Activated CD4-positive, alpha-beta T cell treated with anti-CD3 and anti-CD28 coated beads, Interleukin-2, amount 50 U/mL, for 4 hours (primary cell): ENCODE measurements at regions not wholly inside any gene's neighbourhood (a gene's known extent, or its start where the extent isn't known, plus 50 kb on each side); places are given as distances from the start of the nearest gene placed in this dataset.
"Not testable (repeated sequence)": the region's sequence is repeated elsewhere in the genome, so short reads cannot be mapped to it uniquely, and the experiment has no call there.

ENCODE experiments used
- DNase-seq, 2 experiments: peaks; one replicate each; pipeline ENCODE4 v3.0.0-alpha.2; 2020

- DNase-seq, result no peak
These were observed 90.2 kb upstream of the ERCC4 start for GRCh38 chr16:13829697-13830299.

DNA sequence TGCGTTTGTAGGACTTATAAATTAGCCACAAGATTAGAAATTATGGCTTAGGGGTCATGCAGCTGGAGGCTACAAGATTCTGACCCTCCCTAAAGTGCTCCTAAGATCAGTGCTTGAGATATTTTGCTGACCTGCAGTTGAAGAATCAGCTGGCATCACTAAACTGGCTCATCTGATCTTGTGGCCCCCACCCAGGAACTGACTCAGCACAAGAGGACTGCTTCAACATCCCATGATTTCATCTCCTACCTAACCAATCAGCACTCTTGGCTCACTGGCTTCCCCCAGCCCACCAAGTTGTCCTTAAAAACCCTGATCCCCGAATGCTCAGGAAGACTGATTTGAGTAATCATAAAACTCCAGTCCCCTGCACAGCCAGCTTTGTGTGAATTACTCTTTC lies 86.4 kb upstream of the ERCC4 start:
- DNase-seq, result no peak

DNA sequence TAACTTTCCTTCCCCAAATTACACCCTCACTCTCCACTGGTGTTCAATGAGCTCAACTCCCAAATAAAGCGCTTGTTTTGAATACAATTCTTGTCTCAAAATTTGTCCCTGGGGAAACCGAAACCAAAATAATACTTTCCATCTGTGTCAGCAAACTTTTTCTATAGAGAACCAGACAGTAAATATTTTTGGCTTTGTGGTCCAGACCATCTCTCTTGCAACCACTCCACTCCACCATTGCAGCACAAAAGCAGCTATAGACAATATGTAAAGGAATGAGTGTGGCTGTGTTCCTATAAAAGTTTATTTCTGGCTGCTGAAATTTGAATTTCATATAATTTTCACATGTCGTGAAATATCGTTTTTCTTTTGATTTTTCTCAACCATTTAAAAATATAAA lies 84.6 kb upstream of the ERCC4 start:
- no peak for DNase-seq

GRCh38 chr16:13835935-13836730 lies 83.8 kb upstream of the ERCC4 start:
- no peak for DNase-seq

DNA sequence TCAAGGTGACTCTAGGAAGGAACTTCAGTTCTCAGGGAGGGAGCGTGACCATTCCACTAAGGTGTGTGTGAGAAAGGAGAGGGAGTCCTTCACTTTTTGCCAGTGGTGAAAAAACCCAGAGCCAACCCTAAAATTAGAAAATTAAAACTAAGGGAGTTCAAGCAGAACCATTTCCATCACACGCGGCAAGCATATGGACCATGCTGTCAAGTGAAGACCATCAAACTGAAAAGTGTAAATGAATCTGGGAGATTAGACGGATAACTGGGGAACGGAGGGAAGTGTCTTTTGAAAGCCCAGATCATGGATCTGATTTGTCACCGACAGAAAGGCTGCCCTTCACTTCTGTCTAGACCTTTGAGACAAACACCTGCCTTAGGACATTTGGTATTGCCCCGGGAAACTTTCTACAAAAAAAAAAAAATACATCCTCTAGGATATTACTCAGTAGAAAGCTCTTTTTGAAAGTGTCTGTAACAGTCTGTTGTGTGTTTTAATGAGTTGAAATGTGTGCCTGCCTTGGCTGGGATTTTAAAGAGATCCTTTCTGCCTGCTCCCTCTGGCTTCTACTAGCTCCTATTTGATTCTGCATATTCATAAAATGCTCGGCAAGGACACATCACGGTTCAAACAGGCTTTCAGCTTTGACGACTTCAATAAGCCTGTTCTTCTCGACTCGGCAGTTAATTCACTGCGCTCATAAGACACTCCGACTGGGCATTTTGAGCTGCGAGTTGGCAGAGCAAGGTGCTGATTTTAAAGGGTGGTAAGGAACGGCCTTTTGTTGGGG lies 81.4 kb upstream of the ERCC4 start:
- no peak for DNase-seq

DNA sequence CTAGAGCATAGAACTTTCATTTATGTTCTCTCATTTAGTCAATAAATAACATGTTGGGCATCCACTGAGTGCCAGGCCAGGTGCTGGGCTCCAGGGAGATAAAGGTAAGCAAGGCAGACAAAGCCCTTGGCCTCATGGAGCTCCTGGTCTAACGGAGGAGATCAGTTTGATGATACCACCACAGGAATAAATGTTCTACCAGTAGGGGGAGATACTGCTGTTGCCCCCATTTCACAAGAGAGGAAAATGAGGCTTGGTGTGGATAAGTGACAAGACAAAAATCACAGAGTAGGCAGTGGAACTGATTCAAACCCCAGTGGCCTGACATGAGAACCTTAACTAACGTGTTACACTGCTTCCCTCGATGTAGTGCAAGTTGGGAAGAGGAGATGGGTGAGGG lies 80.4 kb upstream of the ERCC4 start:
- no peak for DNase-seq

- DNase-seq, result no peak
These were observed 74.7 kb upstream of the ERCC4 start for GRCh38 chr16:13845232-13845631.

- no peak for DNase-seq
These were observed 71.2 kb upstream of the ERCC4 start for GRCh38 chr16:13848795-13849194.

DNA sequence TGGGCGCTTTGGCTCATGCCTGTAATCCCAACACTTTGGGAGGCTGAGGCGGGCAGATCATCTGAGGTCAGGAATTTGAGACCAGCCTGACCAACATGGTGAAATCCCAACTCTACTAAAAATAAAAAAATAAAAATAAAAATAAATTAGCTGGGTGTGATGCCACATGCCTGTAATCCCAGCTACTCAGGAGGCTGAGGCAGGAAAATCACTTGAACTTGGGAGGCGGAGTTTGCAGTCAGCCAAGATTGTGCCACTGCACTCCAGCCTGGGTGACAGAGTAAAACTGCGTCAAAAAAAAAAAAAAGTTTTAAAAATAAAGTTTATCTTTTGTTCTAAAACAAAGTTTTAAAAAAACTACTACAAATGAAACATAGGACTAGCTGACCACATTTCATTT lies 69.8 kb upstream of the ERCC4 start:
- not testable (repeated sequence) for DNase-seq

- no peak for DNase-seq
These were observed 67.1 kb upstream of the ERCC4 start for GRCh38 chr16:13852827-13853226.

GRCh38 chr16:13856398-13856797 lies 63.6 kb upstream of the ERCC4 start:
- no peak for DNase-seq

DNA sequence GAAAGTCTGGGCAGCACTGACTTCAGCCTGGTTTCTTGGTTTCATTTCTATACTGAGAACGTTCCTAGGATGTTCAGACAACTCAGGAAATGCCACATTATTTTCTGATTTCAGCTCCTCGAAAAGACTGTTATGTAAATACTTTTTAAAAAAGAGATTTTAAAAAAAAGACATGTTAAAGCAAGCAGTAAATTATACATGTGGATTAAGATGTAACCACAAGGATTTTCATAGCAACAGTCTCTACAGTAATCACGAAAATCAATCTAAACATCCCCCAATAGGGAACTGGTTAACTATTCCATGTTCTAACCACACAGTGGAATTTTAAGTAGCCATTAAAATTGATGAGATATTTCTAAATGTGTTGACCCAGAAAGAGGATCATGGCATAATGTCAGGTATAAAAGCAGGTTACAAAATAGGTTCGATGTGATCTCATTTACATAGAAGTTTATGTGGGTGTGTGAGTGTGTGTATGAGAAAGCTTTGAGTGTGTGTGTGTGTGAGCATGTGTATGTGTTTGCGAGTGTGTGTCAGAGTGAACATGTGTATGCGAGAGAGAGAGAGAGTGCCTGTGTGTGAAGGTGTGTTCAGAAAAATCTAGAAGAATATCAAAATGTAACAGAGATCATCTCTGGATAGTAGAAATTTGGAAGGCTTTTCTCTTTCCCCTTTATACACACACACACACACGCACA lies 63.0 kb upstream of the ERCC4 start:
- DNase-seq, result no peak

DNA sequence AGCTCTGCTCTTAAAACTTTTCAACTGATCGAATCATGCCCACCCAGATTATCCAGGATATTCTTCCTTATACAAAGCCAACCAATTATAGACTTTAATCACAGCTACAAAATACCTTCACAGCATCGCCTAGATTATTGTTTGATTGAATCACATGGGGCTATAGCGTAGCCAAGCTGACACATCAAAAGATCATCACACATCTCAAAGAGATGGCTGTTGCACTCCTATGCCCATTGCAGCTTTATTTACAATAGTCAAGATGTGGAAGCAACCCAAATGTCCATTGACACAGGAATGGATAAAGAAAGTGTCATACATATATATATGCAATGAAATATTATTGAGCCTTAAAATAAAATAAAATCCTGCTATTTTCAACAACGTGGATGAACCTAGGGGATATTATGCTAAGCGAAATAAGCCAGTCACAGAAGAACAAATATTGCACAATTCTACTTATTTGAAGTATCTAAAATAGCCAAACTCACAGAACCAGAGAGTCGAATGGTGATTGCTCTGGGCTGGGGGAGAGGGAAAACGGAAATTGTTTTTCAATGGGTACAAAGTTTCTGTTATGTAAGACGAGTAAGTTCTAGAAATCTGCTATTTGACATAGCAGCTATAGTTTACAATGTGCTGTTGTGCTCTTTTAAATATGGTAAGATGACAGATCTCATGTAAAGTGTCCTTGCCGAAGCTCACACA lies 60.9 kb upstream of the ERCC4 start:
- no peak for DNase-seq

- DNase-seq, result no peak
These were observed 56.7 kb upstream of the ERCC4 start for GRCh38 chr16:13863075-13863765.

DNA sequence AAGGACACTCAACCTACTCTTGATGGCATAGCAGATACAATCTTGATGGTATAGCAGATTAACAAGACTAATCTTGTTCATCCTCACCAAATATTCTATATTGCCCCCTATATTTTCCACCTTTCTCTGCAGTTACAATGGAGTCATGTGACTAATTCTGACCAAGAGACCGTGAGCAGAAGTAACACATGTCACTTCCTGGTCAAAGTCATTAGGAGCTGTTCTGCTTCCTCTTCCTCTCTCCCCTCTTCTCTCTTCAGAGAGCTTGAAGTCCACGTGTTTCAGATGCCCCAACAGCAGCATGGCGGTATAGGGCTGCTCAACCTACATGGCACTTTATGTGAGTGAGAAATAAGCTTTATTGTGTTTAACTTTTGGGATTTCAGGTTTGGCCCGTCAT lies 55.3 kb upstream of the ERCC4 start:
- no peak for DNase-seq

DNA sequence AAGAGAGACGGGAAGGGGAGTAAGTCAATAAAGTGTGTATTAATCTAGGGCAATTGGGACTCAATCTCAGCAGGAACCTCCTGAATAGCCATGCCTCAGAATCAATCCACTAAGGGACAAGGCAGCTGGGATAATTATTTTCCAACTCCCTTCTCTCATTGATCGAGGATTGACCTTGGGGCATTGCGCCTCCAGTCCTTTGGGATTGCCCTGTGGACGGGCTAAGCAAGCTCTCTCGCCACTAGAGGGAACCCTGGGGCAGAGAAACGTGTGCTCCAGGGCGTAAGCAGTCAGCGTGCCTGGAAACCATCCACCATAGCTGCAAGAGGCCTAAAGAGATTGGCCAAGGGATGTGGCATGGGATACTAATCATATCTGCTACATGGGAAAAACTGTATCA lies 53.9 kb upstream of the ERCC4 start:
- peak; percentile 7 to 9 for DNase-seq
